ENCODE measurements at regions not wholly inside any gene's neighbourhood (a gene's known extent, or its start where the extent isn't known, plus 50 kb on each side); places are given as distances from the start of the nearest gene placed in this dataset.

GRCh38 chr9:11902610-11903009 lies 790.6 kb upstream of the TYRP1 start:
- TF ChIP-seq POLR2A (IDR thresholded peaks at IDR 0.05) (no peak), CTCF (IDR thresholded peaks at IDR 0.05) (no peak)

All from heart left ventricle (tissue), 13 donors.